Prostate gland (tissue), 2 donors: ENCODE measurements at regions not wholly inside any gene's neighbourhood (a gene's known extent, or its start where the extent isn't known, plus 50 kb on each side); places are given as distances from the start of the nearest gene placed in this dataset.

ENCODE experiments used
- DNase-seq: peaks from one replicate; pipeline ENCODE4 v3.0.0-alpha.2; 2019; ENCODE audit warnings: low spot score
- H3K27ac ChIP-seq, 2 donors: fragments of 200-600 bp; sonication (generic); 2 replicates each; pipeline ENCODE4 v1.5.1; 2017 to 2019
- H3K27me3 ChIP-seq: fragments of 200-600 bp; sonication (generic); replicated peaks from 2 replicates; pipeline ENCODE4 v1.5.1; 2019; ENCODE audit not compliant: insufficient read depth
- H3K36me3 ChIP-seq, 2 donors: fragments of 200-600 bp; sonication (generic); 1 replicate in 1 of 2; 2 replicates in 1 of 2; pipeline versions ENCODE4 v1.5.1 to v1.8.1; 2017 to 2019
- H3K4me1 ChIP-seq: fragments of 200-600 bp; sonication (generic); replicated peaks from 2 replicates; pipeline ENCODE4 v1.5.1; 2019
- H3K4me3 ChIP-seq, 2 donors: fragments of 200-600 bp; sonication (generic); 2 replicates each; pipeline ENCODE4 v1.5.1; 2017 to 2019
- H3K9me3 ChIP-seq: fragments of 200-600 bp; sonication (generic); 2 replicates; pipeline ENCODE4 v1.5.1; 2017
- POLR2A ChIP-seq: fragments of 450-650 bp; IDR thresholded peaks from one replicate; pipeline ENCODE4 v1.6.1; 2016; ENCODE audit warnings: antibody characterized with exemption, mild to moderate bottlenecking
- POLR2AphosphoS5 ChIP-seq: sonication (generic); formaldehyde crosslinking; IDR thresholded peaks from one replicate; pipeline ENCODE4 v1.6.1; 2017; ENCODE audit warnings: antibody characterized with exemption
- WGBS: methylation state at CpG from one replicate; pipeline ENCODE4 v1.1.5; 2018; 5-methylcytosine and 5-hydroxymethylcytosine counted together
- intact Hi-C: fragments of 100-400 bp; cut with DNase I; formaldehyde crosslinking; loops from one replicate; pipeline ENCODE4 v1.14.2; 2022
- TF ChIP-seq, protein P1 (sequence below), 4 experiments: fragments of 200-600 bp in 2 of 4; fragments of 450-650 bp in 2 of 4; sonication (generic) in 2 of 4; IDR thresholded peaks; 1 replicate in 3 of 4; 2 replicates in 1 of 4; pipeline ENCODE4 v1.5.1; 2016 to 2019; ENCODE audit warnings: antibody characterized with exemption in 4 of 4, mild to moderate bottlenecking in 2 of 4, moderate library complexity in 2 of 4

- Histone ChIP-seq H3K27ac (no peak overlapping the region), H3K4me3 (no peak overlapping the region), H3K9me3 (no peaks in the 10 kb centered on the region), H3K27me3 (no peaks in the 10 kb centered on the region), H3K4me1 (no peaks in the 10 kb centered on the region), H3K36me3 (no peaks in the 10 kb centered on the region)
- TF ChIP-seq, protein P1, sequence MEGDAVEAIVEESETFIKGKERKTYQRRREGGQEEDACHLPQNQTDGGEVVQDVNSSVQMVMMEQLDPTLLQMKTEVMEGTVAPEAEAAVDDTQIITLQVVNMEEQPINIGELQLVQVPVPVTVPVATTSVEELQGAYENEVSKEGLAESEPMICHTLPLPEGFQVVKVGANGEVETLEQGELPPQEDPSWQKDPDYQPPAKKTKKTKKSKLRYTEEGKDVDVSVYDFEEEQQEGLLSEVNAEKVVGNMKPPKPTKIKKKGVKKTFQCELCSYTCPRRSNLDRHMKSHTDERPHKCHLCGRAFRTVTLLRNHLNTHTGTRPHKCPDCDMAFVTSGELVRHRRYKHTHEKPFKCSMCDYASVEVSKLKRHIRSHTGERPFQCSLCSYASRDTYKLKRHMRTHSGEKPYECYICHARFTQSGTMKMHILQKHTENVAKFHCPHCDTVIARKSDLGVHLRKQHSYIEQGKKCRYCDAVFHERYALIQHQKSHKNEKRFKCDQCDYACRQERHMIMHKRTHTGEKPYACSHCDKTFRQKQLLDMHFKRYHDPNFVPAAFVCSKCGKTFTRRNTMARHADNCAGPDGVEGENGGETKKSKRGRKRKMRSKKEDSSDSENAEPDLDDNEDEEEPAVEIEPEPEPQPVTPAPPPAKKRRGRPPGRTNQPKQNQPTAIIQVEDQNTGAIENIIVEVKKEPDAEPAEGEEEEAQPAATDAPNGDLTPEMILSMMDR (IDR thresholded peaks at IDR 0.05), result no peak
- TF ChIP-seq POLR2A (no peak), POLR2AphosphoS5 (no peak)
- WGBS, result 44% methylated on average over 4 of the region's 4 CpGs
- no peak for DNase-seq
- intact Hi-C loops, result no loop called here
Measured at GRCh38 chr3:176352716-176353334, 844.5 kb downstream of the TBL1XR1 start.

DNA sequence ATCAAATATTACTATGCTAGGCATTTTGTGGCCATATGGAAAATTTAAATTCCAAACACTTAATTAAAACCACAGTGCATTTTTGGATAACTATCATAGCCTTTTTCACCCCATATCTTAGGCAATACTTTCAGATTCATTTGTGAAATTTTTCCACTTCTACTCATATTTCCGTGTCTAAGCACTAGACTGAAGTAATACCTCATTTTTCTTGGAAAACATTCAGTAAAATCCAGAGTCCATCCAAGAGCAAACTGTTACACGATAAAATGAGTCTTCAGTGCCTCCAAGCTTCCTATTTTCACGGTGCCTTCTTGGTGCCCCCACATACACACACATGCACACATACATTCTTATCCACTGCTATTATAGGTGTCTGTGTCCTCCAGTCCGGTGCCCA, 845.9 kb downstream of the TBL1XR1 start:
- H3K9me3 ChIP-seq, result no peaks in the 10 kb centered on the region
- no peak overlapping the region for H3K4me3 ChIP-seq
- no peak for TF ChIP-seq POLR2AphosphoS5
- TF ChIP-seq, protein P1 (IDR thresholded peaks at IDR 0.05), result no peak
- TF ChIP-seq POLR2A, result no peak
- 89% methylated on average over 4 of the region's 4 CpGs for WGBS
- H3K27me3 ChIP-seq, result no peaks in the 10 kb centered on the region
- no peaks in the 10 kb centered on the region for H3K4me1 ChIP-seq
- no peak overlapping the region for H3K27ac ChIP-seq
- DNase-seq, result no peak
- H3K36me3 ChIP-seq, result no peaks in the 10 kb centered on the region
- intact Hi-C loops, result no loop called here

GRCh38 chr3:176349706-176350105, 847.6 kb downstream of the TBL1XR1 start:
- no peak for DNase-seq
- no peaks in the 10 kb centered on the region for H3K4me1 ChIP-seq
- no peaks in the 10 kb centered on the region for H3K27me3 ChIP-seq
- H3K27ac ChIP-seq, result no peak overlapping the region
- TF ChIP-seq POLR2A, result no peak
- no peak for TF ChIP-seq POLR2AphosphoS5
- TF ChIP-seq, protein P1 (IDR thresholded peaks at IDR 0.05), result no peak
- WGBS, result 84% methylated on average over 1 of the region's 1 CpG
- intact Hi-C loops, result no loop called here
- no peaks in the 10 kb centered on the region for H3K36me3 ChIP-seq
- H3K9me3 ChIP-seq, result no peaks in the 10 kb centered on the region
- no peak overlapping the region for H3K4me3 ChIP-seq

- 69% methylated on average over 4 of the region's 4 CpGs for WGBS
- Histone ChIP-seq H3K36me3 (no peaks in the 10 kb centered on the region), H3K27ac (no peak overlapping the region), H3K4me3 (no peak overlapping the region), H3K4me1 (no peaks in the 10 kb centered on the region), H3K27me3 (no peaks in the 10 kb centered on the region), H3K9me3 (no peaks in the 10 kb centered on the region)
- intact Hi-C loops, result no loop called here
- TF ChIP-seq POLR2A (no peak), POLR2AphosphoS5 (no peak)
- TF ChIP-seq, protein P1 (IDR thresholded peaks at IDR 0.05), result no peak
- no peak for DNase-seq
Measured at GRCh38 chr3:176347424-176348146, 849.7 kb downstream of the TBL1XR1 start.

GRCh38 chr3:176341963-176342362, 855.3 kb downstream of the TBL1XR1 start:
- TF ChIP-seq, protein P1 (IDR thresholded peaks at IDR 0.05), result no peak
- TF ChIP-seq POLR2AphosphoS5 (no peak), POLR2A (no peak)
- 94% methylated on average over 5 of the region's 5 CpGs for WGBS
- DNase-seq, result no peak
- H3K9me3 ChIP-seq, result no peaks in the 10 kb centered on the region
- intact Hi-C loops, result no loop called here
- no peaks in the 10 kb centered on the region for H3K36me3 ChIP-seq
- H3K4me3 ChIP-seq, result no peak overlapping the region
- no peaks in the 10 kb centered on the region for H3K27me3 ChIP-seq
- H3K27ac ChIP-seq, result no peak overlapping the region
- no peaks in the 10 kb centered on the region for H3K4me1 ChIP-seq
